MM.1S (cell line): ENCODE measurements at regions not wholly inside any gene's neighbourhood (a gene's known extent, or its start where the extent isn't known, plus 50 kb on each side); places are given as distances from the start of the nearest gene placed in this dataset.

Experiments
- DNase-seq: peaks from one replicate; pipeline ENCODE4 v3.0.0-alpha.2; 2015
- H2AFZ ChIP-seq: fragments of 300-600 bp; sonication (generic); 2 replicates; pipeline ENCODE4 v1.6.0; 2016; ENCODE audit warnings: antibody characterized with exemption, low read length
- H3F3A ChIP-seq: fragments of 300-600 bp; sonication (generic); 2 replicates; pipeline ENCODE4 v1.6.1; 2016; ENCODE audit warnings: mild to moderate bottlenecking, antibody characterized with exemption, low read length, moderate library complexity, mixed read lengths; ENCODE audit not compliant: insufficient read depth
- H3K27ac ChIP-seq: fragments of 300-600 bp; sonication (generic); 2 replicates; pipeline ENCODE4 v1.5.1; 2016; ENCODE audit warnings: mild to moderate bottlenecking, low read length
- H3K27me3 ChIP-seq: fragments of 300-600 bp; sonication (generic); replicated peaks from 2 replicates; pipeline ENCODE4 v1.6.0; 2016; ENCODE audit warnings: low read length; ENCODE audit not compliant: insufficient read depth
- H3K36me3 ChIP-seq: fragments of 300-600 bp; sonication (generic); replicated peaks from 2 replicates; pipeline ENCODE4 v1.6.1; 2016; ENCODE audit warnings: mild to moderate bottlenecking, low read length, mixed read lengths; ENCODE audit not compliant: insufficient read depth
- H3K4me1 ChIP-seq: fragments of 300-600 bp; sonication (generic); 2 replicates; pipeline ENCODE4 v1.6.1; 2016; ENCODE audit warnings: low read length, mixed read lengths
- H3K4me2 ChIP-seq: fragments of 300-600 bp; sonication (generic); 2 replicates; pipeline ENCODE4 v1.6.0; 2016; ENCODE audit warnings: low read depth, low read length
- H3K4me3 ChIP-seq: fragments of 300-600 bp; sonication (generic); 2 replicates; pipeline ENCODE4 v1.5.1; 2016; ENCODE audit warnings: low read length, mixed read lengths
- H3K79me2 ChIP-seq: fragments of 300-600 bp; sonication (generic); 2 replicates; pipeline ENCODE4 v1.6.1; 2016; ENCODE audit warnings: mixed run types, low read length, mixed read lengths
- H3K9ac ChIP-seq: fragments of 300-600 bp; sonication (generic); 2 replicates; pipeline ENCODE4 v1.6.1; 2016; ENCODE audit warnings: low read length, mixed read lengths
- H3K9me2 ChIP-seq: fragments of 300-600 bp; sonication (generic); replicated peaks from 2 replicates; pipeline ENCODE4 v1.6.1; 2016; ENCODE audit warnings: mild to moderate bottlenecking, low read length, mixed read lengths; ENCODE audit not compliant: insufficient read depth
- H3K9me3 ChIP-seq: fragments of 300-600 bp; sonication (generic); replicated peaks from 2 replicates; pipeline ENCODE4 v1.6.1; 2016; ENCODE audit warnings: mild to moderate bottlenecking, low read length, mixed read lengths; ENCODE audit not compliant: insufficient read depth
- H4K20me1 ChIP-seq: fragments of 300-600 bp; sonication (generic); 2 replicates; pipeline ENCODE4 v1.6.1; 2016; ENCODE audit warnings: mild to moderate bottlenecking, low read length, moderate library complexity, mixed read lengths; ENCODE audit not compliant: insufficient read depth
- CTCF ChIP-seq: fragments of 300-600 bp; sonication (generic); IDR thresholded peaks from 2 replicates; pipeline ENCODE4 v1.5.1; 2016; ENCODE audit warnings: antibody characterized with exemption, low read length, mixed read lengths
- EZH2 ChIP-seq: fragments of 300-600 bp; sonication (generic); optimal IDR thresholded peaks from 2 replicates; pipeline ENCODE3; 2017; ENCODE audit warnings: low read depth, mild to moderate bottlenecking, antibody characterized with exemption, low read length, mixed read lengths
- EZH2phosphoT487 ChIP-seq: fragments of 300-600 bp; sonication (generic); IDR thresholded peaks from 2 replicates; pipeline ENCODE4 v1.6.1; 2018; ENCODE audit warnings: antibody characterized with exemption, low read length

GRCh38 chr15:93146196-93146595, 57.2 kb upstream of the RGMA start:
- Histone ChIP-seq H3K79me2 (no peaks in the 10 kb centered on the region), H3K4me3 (no peak overlapping the region), H3K4me2 (no peak overlapping the region), H3K9me3 (no peaks in the 10 kb centered on the region), H3K9ac (no peak overlapping the region), H3F3A (no peaks in the 10 kb centered on the region), H2AFZ (no peak overlapping the region), H3K9me2 (no peaks in the 10 kb centered on the region), H3K27ac (no peak overlapping the region), H3K27me3 (no peaks in the 10 kb centered on the region), H4K20me1 (no peaks in the 10 kb centered on the region), H3K4me1 (no peaks in the 10 kb centered on the region), H3K36me3 (no peaks in the 10 kb centered on the region)
- no peak for DNase-seq
- TF ChIP-seq CTCF (no peak), EZH2phosphoT487 (no peak), EZH2 (no peak)

DNA sequence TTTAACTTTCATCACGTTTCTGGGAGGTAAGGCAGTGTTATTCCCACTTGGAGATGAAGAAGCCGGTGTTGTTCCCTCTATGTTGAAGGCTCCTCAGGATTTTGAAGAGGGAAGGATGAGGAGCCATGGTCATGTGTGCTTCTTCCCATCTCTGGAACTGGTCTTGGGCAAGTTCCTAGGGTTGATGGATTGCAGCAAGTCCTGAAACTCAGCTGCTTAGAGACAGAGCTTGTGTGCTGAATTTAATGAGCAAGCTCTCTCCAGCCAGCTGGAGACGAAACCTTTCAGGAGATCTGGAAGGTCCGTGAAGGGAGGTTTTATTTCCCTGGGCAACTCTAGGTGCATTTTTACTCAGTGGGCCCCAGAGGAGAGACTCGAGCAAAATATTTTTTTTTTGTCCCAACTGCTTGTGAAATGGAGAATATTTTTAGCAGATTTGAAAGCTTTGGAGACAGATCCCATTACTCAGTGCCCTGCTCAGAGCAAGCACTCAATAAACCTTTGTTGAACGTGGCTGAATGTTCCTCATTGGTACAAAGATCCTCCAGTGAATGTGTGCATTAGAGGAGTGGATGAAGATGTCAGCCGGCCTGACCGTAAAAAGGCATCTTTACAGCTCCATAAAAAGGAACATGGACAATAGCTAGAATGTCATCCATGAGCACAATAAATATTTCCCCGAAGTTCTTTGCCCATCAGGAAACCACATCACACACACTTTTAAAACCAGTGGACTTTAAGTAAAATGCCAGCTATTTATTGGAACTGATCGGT, 55.6 kb upstream of the RGMA start:
- no peaks in the 10 kb centered on the region for H3K27me3 ChIP-seq

DNA sequence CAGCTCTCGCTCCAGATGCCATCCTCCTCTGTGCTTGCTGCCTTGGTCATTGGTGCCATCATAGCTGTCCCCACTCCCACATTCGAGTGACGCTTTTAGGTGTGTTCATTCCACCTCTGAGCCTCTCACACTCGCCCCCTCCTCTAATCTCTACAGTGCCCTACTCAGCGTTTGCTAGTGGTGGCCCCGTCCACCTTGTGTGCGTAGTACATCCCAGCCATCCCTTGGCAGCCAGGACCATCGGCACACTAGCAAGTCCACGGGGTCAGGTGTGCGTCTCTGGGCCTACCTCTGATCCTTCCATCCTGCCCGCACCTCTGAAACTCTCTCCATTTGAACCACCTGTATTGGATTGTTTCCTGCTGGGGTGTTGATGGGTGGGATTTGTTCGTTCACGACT, 54.2 kb upstream of the RGMA start:
- no peak overlapping the region for H3K9ac ChIP-seq
- no peaks in the 10 kb centered on the region for H3K4me1 ChIP-seq
- no peaks in the 10 kb centered on the region for H3K27me3 ChIP-seq
- no peaks in the 10 kb centered on the region for H3F3A ChIP-seq
- no peaks in the 10 kb centered on the region for H3K9me2 ChIP-seq
- no peak overlapping the region for H3K27ac ChIP-seq
- no peak for DNase-seq
- no peaks in the 10 kb centered on the region for H3K79me2 ChIP-seq
- H4K20me1 ChIP-seq = no peaks in the 10 kb centered on the region
- no peaks in the 10 kb centered on the region for H3K36me3 ChIP-seq
- no peak overlapping the region for H2AFZ ChIP-seq
- H3K4me2 ChIP-seq = no peak overlapping the region
- TF ChIP-seq CTCF (no peak), EZH2 (no peak), EZH2phosphoT487 (no peak)
- no peak overlapping the region for H3K4me3 ChIP-seq
- H3K9me3 ChIP-seq = no peaks in the 10 kb centered on the region

More for the DNA sequence above, 55.6 kb upstream of the RGMA start:
- TF ChIP-seq EZH2phosphoT487 (no peak), EZH2 (no peak), CTCF (no peak)
- Histone ChIP-seq H3K9me3 (no peaks in the 10 kb centered on the region), H3K27ac (no peak overlapping the region), H3K9me2 (no peaks in the 10 kb centered on the region), H2AFZ (no peak overlapping the region), H3K9ac (no peak overlapping the region), H3K79me2 (no peaks in the 10 kb centered on the region), H4K20me1 (no peaks in the 10 kb centered on the region), H3K4me3 (no peak overlapping the region), H3F3A (no peaks in the 10 kb centered on the region), H3K4me2 (no peak overlapping the region), H3K4me1 (no peaks in the 10 kb centered on the region), H3K36me3 (no peaks in the 10 kb centered on the region)
- no peak for DNase-seq
